T-cell (primary cell): ENCODE measurements at regions not wholly inside any gene's neighbourhood (a gene's known extent, or its start where the extent isn't known, plus 50 kb on each side); places are given as distances from the start of the nearest gene placed in this dataset.

Experiments
- ATAC-seq, 4 experiments: fragments of 200-7000 bp in 3 of 4; fragments of 150-1000 bp in 1 of 4; cut with Tn5 transposase; replicated peaks in 1 of 4; 1 replicate in 3 of 4; 2 replicates in 1 of 4; pipeline ENCODE4 v1.10.0; 2021; ENCODE audit warnings: moderate library complexity in 3 of 4, mild to moderate bottlenecking in 2 of 4, moderate number of reproducible peaks in 1 of 4
- CTCF ChIA-PET, 2 donors: fragments of 300-600 bp; sonication (Branson Sonifier 250); formaldehyde crosslinking; loops; one replicate each; lab custom pipeline; 2022; ENCODE audit warnings: antibody characterized with exemption in 2 of 2; lab: Charles Lee
- POLR2A ChIA-PET, 2 donors: fragments of 300-600 bp; sonication (Branson Sonifier 250); formaldehyde crosslinking; loops; one replicate each; lab custom pipeline; 2022; ENCODE audit warnings: antibody characterized with exemption in 2 of 2; lab: Charles Lee
- DNase-seq, 35 experiments: peaks; one replicate each; pipeline versions ENCODE4 v3.0.0 to v3.0.0-alpha.2; 2013 to 2023
- H3K27ac ChIP-seq: one replicate; pipeline ENCODE4 v1.5.1; 2013; ENCODE audit warnings: low read length
- H3K27me3 ChIP-seq, 2 experiments: replicated peaks in 1 of 2; 1 replicate in 1 of 2; 2 replicates in 1 of 2; pipeline versions ENCODE4 v1.6.1 to v1.7.0; 2013; ENCODE audit warnings: low read length in 1 of 2, mixed read lengths in 1 of 2; ENCODE audit not compliant: control insufficient read depth in 2 of 2, insufficient read depth in 2 of 2; ENCODE audit errors: extremely low read depth in 1 of 2
- H3K36me3 ChIP-seq, 2 donors: 1 replicate in 1 of 2; 2 replicates in 1 of 2; pipeline versions ENCODE4 v1.6.1 to v1.7.0; 2013; ENCODE audit warnings: low read length in 1 of 2; ENCODE audit not compliant: control insufficient read depth in 2 of 2, insufficient read depth in 1 of 2; ENCODE audit errors: extremely low read depth in 1 of 2
- H3K4me1 ChIP-seq, 2 experiments: 1 replicate in 1 of 2; 2 replicates in 1 of 2; pipeline versions ENCODE4 v1.6.1 to v1.7.0; 2013; ENCODE audit warnings: low read length in 2 of 2, mixed read lengths in 1 of 2; ENCODE audit not compliant: insufficient read depth in 2 of 2, control insufficient read depth in 1 of 2; ENCODE audit errors: extremely low read depth in 1 of 2
- H3K4me3 ChIP-seq, 2 donors: 1 replicate in 1 of 2; 2 replicates in 1 of 2; pipeline versions ENCODE4 v1.5.1 to v1.7.0; 2013; ENCODE audit warnings: mild to moderate bottlenecking in 2 of 2, low read length in 1 of 2, moderate library complexity in 1 of 2; ENCODE audit not compliant: control insufficient read depth in 1 of 2; ENCODE audit errors: extremely low read depth in 1 of 2
- H3K9me3 ChIP-seq: 2 replicates; pipeline ENCODE4 v1.7.0; 2013
- H3K27ac Mint-ChIP-seq, 2 donors: one replicate each; pipeline ENCODE4 v1.8.0; 2020 to 2021; ENCODE audit warnings: mild to moderate bottlenecking in 2 of 2, mixed read lengths in 2 of 2
- H3K27me3 Mint-ChIP-seq, 2 donors: one replicate each; pipeline ENCODE4 v1.8.0; 2021 to 2022; ENCODE audit warnings: mixed read lengths in 2 of 2
- H3K36me3 Mint-ChIP-seq: one replicate; pipeline ENCODE4 v1.8.0; 2021; ENCODE audit warnings: mixed read lengths
- H3K4me1 Mint-ChIP-seq, 3 donors: one replicate each; pipeline ENCODE4 v1.8.0; 2020 to 2022; ENCODE audit warnings: mixed read lengths in 3 of 3, mild to moderate bottlenecking in 1 of 3
- H3K4me3 Mint-ChIP-seq, 3 donors: one replicate each; pipeline ENCODE4 v1.8.0; 2020 to 2022; ENCODE audit warnings: mild to moderate bottlenecking in 3 of 3, mixed read lengths in 3 of 3, moderate library complexity in 3 of 3
- H3K9me3 Mint-ChIP-seq, 3 donors: one replicate each; pipeline ENCODE4 v1.8.0; 2020 to 2022; ENCODE audit warnings: mixed read lengths in 3 of 3
- WGBS: methylation state at CpG from one replicate; pipeline ENCODE4 v1.1.5; 2013; ENCODE audit warnings: missing lambda C conversion rate; ENCODE audit not compliant: insufficient coverage; 5-methylcytosine and 5-hydroxymethylcytosine counted together

DNA sequence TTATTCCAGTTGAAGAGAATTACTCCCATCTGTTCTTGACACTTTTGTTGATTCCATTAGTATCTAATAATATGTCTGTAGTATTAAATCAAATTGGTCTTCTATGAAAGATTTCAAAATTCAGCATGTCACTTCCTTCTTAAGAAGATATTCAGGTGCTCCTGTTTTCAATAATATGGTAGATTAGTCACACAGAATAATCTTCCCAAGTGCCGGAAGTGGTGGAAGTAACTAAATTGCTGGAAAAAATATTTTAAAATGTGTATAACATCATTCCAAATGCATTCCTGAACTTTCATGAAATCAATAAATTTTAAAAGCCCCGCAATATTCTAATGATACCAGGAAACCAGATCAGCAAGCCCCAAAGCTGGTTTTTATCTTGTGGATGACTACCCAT is 281.3 kb downstream of the EPM2A start:
- Mint-ChIP-seq H3K27me3 (no peaks in the 10 kb centered on the region), H3K4me1 (no peaks in the 10 kb centered on the region), H3K36me3 (no peaks in the 10 kb centered on the region), H3K27ac (no peak overlapping the region), H3K9me3 (no peaks in the 10 kb centered on the region), H3K4me3 (no peak overlapping the region)
- no peaks in the 10 kb centered on the region for H3K9me3 ChIP-seq
- CTCF ChIA-PET: interaction anchor here in 1 of 2 donors (0.5 kb wide), 1 partner anchor 28 kb away, joined by 5 read pairs; no protein-coding TSS in a partner anchor
- H3K4me1 ChIP-seq: no peaks in the 10 kb centered on the region
- no peak overlapping the region for H3K27ac ChIP-seq
- H3K36me3 ChIP-seq: no peaks in the 10 kb centered on the region
- H3K27me3 ChIP-seq: no peaks in the 10 kb centered on the region
- no peak for DNase-seq
- no peak for ATAC-seq
- POLR2A ChIA-PET: no interaction called here
- no peak overlapping the region for H3K4me3 ChIP-seq
- WGBS: no CpG with 5 or more reads among the region's 2 CpGs

DNA sequence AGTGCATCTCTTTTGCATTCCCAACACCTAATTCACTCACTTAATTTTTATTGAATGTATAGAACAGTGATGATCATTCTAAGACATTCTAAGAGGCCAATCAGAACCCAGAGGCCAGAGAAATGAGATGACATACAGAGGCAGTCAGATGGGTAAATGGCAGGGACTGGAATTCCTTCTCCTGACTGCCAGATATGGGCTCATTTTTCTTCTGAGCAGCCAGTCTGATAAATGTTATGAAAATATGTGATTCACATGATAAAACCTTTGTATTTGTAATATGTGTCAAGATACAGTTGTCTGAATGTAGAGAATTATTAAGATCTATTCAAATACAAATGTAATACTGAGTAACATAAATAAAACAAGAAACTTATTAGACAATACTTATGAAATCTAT is 277.8 kb downstream of the EPM2A start:
- Histone ChIP-seq H3K4me3 (no peak overlapping the region), H3K27me3 (no peaks in the 10 kb centered on the region), H3K4me1 (no peaks in the 10 kb centered on the region), H3K27ac (no peak overlapping the region), H3K9me3 (no peaks in the 10 kb centered on the region), H3K36me3 (no peaks in the 10 kb centered on the region)
- ATAC-seq (no peak), DNase-seq (no peak)
- Mint-ChIP-seq H3K4me3 (no peak overlapping the region), H3K9me3 (no peaks in the 10 kb centered on the region), H3K36me3 (no peaks in the 10 kb centered on the region), H3K4me1 (no peaks in the 10 kb centered on the region), H3K27me3 (no peaks in the 10 kb centered on the region), H3K27ac (no peak overlapping the region)
- ChIA-PET POLR2A (no interaction called here), CTCF (no interaction called here)

GRCh38 chr6:145468534-145468933 is 266.8 kb downstream of the EPM2A start:
- H3K27ac ChIP-seq: no peak overlapping the region
- H3K4me3 ChIP-seq: no peak overlapping the region
- DNase-seq (no peak), ATAC-seq (no peak)
- H3K9me3 ChIP-seq: no peaks in the 10 kb centered on the region
- ChIA-PET POLR2A (interaction anchor here in 1 of 2 donors (0.6 kb wide), 1 partner anchor 25 kb away, joined by 4 read pairs; no protein-coding TSS in a partner anchor), CTCF (no interaction called here)
- H3K4me1 Mint-ChIP-seq: no peaks in the 10 kb centered on the region
- no peak overlapping the region for H3K4me3 Mint-ChIP-seq
- no peaks in the 10 kb centered on the region for H3K36me3 Mint-ChIP-seq
- no peaks in the 10 kb centered on the region for H3K4me1 ChIP-seq
- H3K27me3 ChIP-seq: no peaks in the 10 kb centered on the region
- H3K36me3 ChIP-seq: no peaks in the 10 kb centered on the region
- no peaks in the 10 kb centered on the region for H3K27me3 Mint-ChIP-seq
- H3K27ac Mint-ChIP-seq: no peak overlapping the region
- H3K9me3 Mint-ChIP-seq: peaks cover 9 to 12% (median 10%) of the 10 kb centered on the region in 3 donors

DNA sequence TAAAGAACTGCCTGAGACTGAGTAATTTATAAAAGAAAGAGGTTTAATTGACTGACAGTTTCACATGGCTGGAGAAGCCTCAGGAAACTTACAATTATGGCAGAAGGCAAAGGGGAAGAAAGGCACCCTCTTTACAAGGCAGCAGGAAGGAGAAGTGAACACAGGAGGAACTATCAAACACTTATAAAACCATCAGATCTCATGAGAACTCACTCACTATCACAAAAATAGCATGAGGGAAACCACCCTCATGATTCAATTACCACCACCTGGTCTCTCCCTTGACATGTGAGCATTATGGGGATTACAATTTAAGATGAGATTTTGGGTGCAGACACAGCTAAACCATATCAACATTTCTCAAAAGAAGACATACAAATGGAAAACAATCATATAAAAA is 266.3 kb downstream of the EPM2A start:
- no peak overlapping the region for H3K27ac ChIP-seq
- Mint-ChIP-seq H3K27me3 (no peaks in the 10 kb centered on the region), H3K4me1 (no peaks in the 10 kb centered on the region), H3K4me3 (no peak overlapping the region), H3K36me3 (no peaks in the 10 kb centered on the region), H3K27ac (no peak overlapping the region), H3K9me3 (peaks cover 6 to 14% (median 10%) of the 10 kb centered on the region in 3 donors)
- no peak for ATAC-seq
- ChIA-PET CTCF (no interaction called here), POLR2A (interaction anchor here in 1 of 2 donors (0.6 kb wide), 1 partner anchor 25 kb away, joined by 4 read pairs; no protein-coding TSS in a partner anchor)
- no peak overlapping the region for H3K4me3 ChIP-seq
- no peaks in the 10 kb centered on the region for H3K36me3 ChIP-seq
- no peaks in the 10 kb centered on the region for H3K4me1 ChIP-seq
- no peaks in the 10 kb centered on the region for H3K9me3 ChIP-seq
- DNase-seq: no peak
- no peaks in the 10 kb centered on the region for H3K27me3 ChIP-seq

DNA sequence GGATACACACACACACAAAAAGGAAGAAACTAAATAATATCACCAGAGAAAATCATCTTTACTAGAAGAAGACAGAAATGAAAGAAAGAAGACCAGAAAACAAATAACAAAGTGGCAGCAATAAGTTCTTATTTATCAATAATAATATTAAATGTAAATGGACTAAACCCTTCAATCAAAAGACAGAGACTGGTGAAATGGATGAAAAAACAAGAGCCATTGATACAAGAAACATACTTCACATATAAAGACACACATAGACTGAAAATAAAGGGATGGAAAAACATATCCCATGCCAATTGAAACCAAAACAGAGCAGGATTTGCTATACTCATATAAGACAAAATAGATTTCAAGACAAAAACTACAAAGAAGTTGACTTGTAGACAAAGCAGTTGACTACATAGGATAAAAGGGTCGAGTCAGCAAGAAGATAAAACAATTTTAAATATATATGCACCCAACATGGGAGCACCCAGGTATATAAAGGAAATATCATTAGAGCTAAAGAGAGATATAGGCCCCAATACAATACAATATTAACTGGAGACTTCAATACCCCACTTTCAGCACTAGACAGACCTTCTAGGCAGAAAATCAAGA is 259.4 kb downstream of the EPM2A start:
- H3K27me3 ChIP-seq: no peaks in the 10 kb centered on the region
- ChIA-PET POLR2A (no interaction called here), CTCF (no interaction called here)
- no peaks in the 10 kb centered on the region for H3K4me1 ChIP-seq
- DNase-seq (no peak), ATAC-seq (no peak)
- H3K9me3 Mint-ChIP-seq: peaks cover 6 to 50% (median 16%) of the 10 kb centered on the region in 3 donors
- no peak overlapping the region for H3K27ac ChIP-seq
- WGBS: no CpG with 5 or more reads among the region's 1 CpG
- no peaks in the 10 kb centered on the region for H3K4me1 Mint-ChIP-seq
- H3K36me3 Mint-ChIP-seq: no peaks in the 10 kb centered on the region
- no peaks in the 10 kb centered on the region for H3K36me3 ChIP-seq
- no peak overlapping the region for H3K4me3 Mint-ChIP-seq
- no peak overlapping the region for H3K27ac Mint-ChIP-seq
- no peaks in the 10 kb centered on the region for H3K27me3 Mint-ChIP-seq
- no peaks in the 10 kb centered on the region for H3K9me3 ChIP-seq
- no peak overlapping the region for H3K4me3 ChIP-seq

GRCh38 chr6:145480024-145480423 is 255.3 kb downstream of the EPM2A start:
- H3K4me1 Mint-ChIP-seq: no peaks in the 10 kb centered on the region
- ChIA-PET POLR2A (no interaction called here), CTCF (no interaction called here)
- H3K27ac ChIP-seq: no peak overlapping the region
- H3K4me1 ChIP-seq: no peaks in the 10 kb centered on the region
- WGBS: no CpG with 5 or more reads among the region's 1 CpG
- no peak for ATAC-seq
- H3K4me3 Mint-ChIP-seq: no peak overlapping the region
- no peak overlapping the region for H3K4me3 ChIP-seq
- H3K27me3 ChIP-seq: no peaks in the 10 kb centered on the region
- no peaks in the 10 kb centered on the region for H3K36me3 Mint-ChIP-seq
- no peaks in the 10 kb centered on the region for H3K27me3 Mint-ChIP-seq
- no peaks in the 10 kb centered on the region for H3K9me3 ChIP-seq
- H3K9me3 Mint-ChIP-seq: peaks cover 8 to 33% (median 9%) of the 10 kb centered on the region in 3 donors
- no peak for DNase-seq
- H3K36me3 ChIP-seq: no peaks in the 10 kb centered on the region
- H3K27ac Mint-ChIP-seq: no peak overlapping the region
